Lower leg skin (tissue), 4 donors: ENCODE measurements at regions not wholly inside any gene's neighbourhood (a gene's known extent, or its start where the extent isn't known, plus 50 kb on each side); places are given as distances from the start of the nearest gene placed in this dataset.

ENCODE experiments used
- DNase-seq, 2 donors: peaks; one replicate each; pipeline ENCODE4 v3.0.0-alpha.2; 2019; ENCODE audit warnings: low spot score in 2 of 2
- H3K4me3 ChIP-seq: fragments of 200-600 bp; sonication (generic); 2 replicates; pipeline ENCODE4 v1.5.1; 2017; ENCODE audit warnings: mild to moderate bottlenecking, low read depth; ENCODE audit not compliant: poor library complexity, severe bottlenecking
- POLR2A ChIP-seq, 2 donors: fragments of 450-650 bp; IDR thresholded peaks; one replicate each; pipeline ENCODE4 v1.6.1; 2016 to 2017; ENCODE audit warnings: antibody characterized with exemption in 2 of 2, mild to moderate bottlenecking in 1 of 2, moderate library complexity in 1 of 2
- WGBS, 2 donors: methylation state at CpG; one replicate each; pipeline ENCODE4 v1.1.5; 2018; 5-methylcytosine and 5-hydroxymethylcytosine counted together
- intact Hi-C: fragments of 100-400 bp; cut with DNase I; formaldehyde crosslinking; loops from one replicate; pipeline ENCODE4 v1.15.0; 2023; ENCODE audit warnings: low total_unique reads
- TF ChIP-seq, protein P1 (sequence below), 3 donors: fragments of 450-650 bp; IDR thresholded peaks; one replicate each; pipeline ENCODE4 v1.5.1; 2016; ENCODE audit warnings: antibody characterized with exemption in 3 of 3, mild to moderate bottlenecking in 3 of 3, moderate library complexity in 2 of 3

- no peak for DNase-seq
- H3K4me3 ChIP-seq: no peak overlapping the region
- intact Hi-C loops: no loop called here
- WGBS, 2 donors: 72 to 78% methylated on average over 2 of the region's 2 CpGs
- TF ChIP-seq, protein P1, sequence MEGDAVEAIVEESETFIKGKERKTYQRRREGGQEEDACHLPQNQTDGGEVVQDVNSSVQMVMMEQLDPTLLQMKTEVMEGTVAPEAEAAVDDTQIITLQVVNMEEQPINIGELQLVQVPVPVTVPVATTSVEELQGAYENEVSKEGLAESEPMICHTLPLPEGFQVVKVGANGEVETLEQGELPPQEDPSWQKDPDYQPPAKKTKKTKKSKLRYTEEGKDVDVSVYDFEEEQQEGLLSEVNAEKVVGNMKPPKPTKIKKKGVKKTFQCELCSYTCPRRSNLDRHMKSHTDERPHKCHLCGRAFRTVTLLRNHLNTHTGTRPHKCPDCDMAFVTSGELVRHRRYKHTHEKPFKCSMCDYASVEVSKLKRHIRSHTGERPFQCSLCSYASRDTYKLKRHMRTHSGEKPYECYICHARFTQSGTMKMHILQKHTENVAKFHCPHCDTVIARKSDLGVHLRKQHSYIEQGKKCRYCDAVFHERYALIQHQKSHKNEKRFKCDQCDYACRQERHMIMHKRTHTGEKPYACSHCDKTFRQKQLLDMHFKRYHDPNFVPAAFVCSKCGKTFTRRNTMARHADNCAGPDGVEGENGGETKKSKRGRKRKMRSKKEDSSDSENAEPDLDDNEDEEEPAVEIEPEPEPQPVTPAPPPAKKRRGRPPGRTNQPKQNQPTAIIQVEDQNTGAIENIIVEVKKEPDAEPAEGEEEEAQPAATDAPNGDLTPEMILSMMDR (IDR thresholded peaks at IDR 0.05): no peak
- TF ChIP-seq POLR2A (IDR thresholded peaks at IDR 0.05): no peak
These were observed 133.7 kb upstream of the RASSF8 start for GRCh38 chr12:25824734-25825133.

DNA sequence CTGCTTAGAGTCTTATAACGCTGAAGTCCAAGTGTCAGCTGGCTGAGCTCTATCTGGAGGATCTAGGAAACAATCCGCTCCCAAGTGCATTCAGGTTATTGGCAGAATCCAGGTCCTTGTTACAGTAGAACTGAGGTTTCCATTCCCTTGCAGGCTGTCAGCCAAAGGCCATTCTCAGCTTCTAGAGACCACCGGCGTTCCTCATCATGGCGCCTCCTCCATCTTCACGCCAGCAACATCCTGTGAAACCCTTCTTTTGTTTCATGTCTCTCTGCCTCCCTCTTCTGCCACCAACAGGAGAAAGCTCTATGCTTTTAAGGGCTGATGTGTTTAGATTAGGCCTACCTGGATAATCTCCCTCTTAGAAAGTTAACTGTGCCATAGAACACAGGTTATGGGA, 133.0 kb upstream of the RASSF8 start:
- no peak for DNase-seq
- H3K4me3 ChIP-seq: no peak overlapping the region
- 88 to 90% methylated on average over 6 of the region's 6 CpGs for WGBS, 2 donors
- intact Hi-C loops: no loop called here
- TF ChIP-seq, protein P1 (IDR thresholded peaks at IDR 0.05): no peak
- no peak for TF ChIP-seq POLR2A (IDR thresholded peaks at IDR 0.05)

DNA sequence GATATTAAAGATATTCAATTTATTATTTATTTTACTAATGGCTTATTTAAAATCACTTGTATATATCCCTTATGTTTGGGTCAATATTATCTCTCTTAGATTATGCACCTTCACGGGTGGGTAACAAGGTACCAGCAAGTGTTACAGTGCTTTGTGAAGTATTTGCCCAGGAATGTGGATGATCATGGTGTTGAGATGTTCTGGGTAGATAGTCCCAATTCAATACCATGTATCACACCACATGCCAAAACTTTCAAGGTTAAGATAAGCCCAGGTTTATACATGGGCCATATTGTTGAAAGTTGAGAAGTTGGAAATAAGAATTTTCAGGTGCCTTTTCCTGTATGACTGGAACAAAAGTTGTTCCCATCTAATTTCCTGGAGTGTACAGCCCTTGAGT, 131.3 kb upstream of the RASSF8 start:
- H3K4me3 ChIP-seq: no peak overlapping the region
- no peak for DNase-seq
- TF ChIP-seq, protein P1 (IDR thresholded peaks at IDR 0.05): no peak
- TF ChIP-seq POLR2A (IDR thresholded peaks at IDR 0.05): no peak
- WGBS, 2 donors: 93 to 96% methylated on average over 1 of the region's 1 CpG
- intact Hi-C loops: no loop called here

DNA sequence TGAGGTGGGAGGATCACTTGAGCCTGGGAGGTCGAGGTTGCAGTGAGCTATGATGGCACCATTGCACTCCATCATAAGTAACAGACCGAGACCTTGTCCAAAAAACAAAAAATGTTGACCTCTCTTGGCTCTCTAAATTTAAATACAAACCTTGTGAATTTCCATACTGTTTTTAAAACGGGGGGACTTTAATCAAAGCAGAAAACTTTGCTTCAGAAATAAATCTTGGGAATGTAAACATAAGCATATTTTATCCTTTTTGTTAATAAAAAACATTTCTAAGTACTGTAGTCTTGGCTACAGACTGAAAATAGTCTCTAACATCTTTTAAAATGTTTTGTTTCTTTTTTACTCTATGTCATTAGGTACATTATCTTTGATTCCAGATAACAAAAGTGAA, 130.7 kb upstream of the RASSF8 start:
- H3K4me3 ChIP-seq: no peak overlapping the region
- WGBS, 2 donors: 76 to 77% methylated on average over 3 of the region's 3 CpGs
- intact Hi-C loops: no loop called here
- no peak for DNase-seq
- no peak for TF ChIP-seq POLR2A (IDR thresholded peaks at IDR 0.05)
- TF ChIP-seq, protein P1 (IDR thresholded peaks at IDR 0.05): no peak

DNA sequence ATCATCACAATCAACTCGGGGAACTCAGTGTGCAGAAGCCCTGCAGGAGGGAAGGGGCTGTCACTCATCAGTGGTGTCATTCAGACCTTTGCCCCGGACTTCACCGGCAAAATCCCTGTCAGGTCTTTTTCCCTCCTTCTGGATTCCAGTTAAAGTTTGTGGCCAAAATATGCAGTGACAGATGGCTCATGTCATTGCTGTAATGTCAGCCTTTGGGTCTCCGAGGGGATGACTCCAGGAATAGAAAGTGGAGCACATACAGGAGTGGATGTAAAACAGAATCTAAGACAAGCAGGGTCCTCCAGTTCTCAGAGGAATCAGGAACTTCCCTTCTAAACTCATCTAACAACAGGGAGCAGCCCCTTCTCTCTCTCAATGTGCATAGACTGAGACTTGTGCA, 130.3 kb upstream of the RASSF8 start:
- no peak overlapping the region for H3K4me3 ChIP-seq
- 74 to 75% methylated on average over 4 of the region's 4 CpGs for WGBS, 2 donors
- DNase-seq: no peak
- TF ChIP-seq POLR2A (IDR thresholded peaks at IDR 0.05): no peak
- TF ChIP-seq, protein P1 (IDR thresholded peaks at IDR 0.05): no peak
- intact Hi-C loops: no loop called here

- no peak for TF ChIP-seq POLR2A (IDR thresholded peaks at IDR 0.05)
- TF ChIP-seq, protein P1 (IDR thresholded peaks at IDR 0.05): no peak
- WGBS, 2 donors: 38 to 44% methylated on average over 3 of the region's 3 CpGs
- DNase-seq: peak in 1 of 2 donors; percentile 23
- no peak overlapping the region for H3K4me3 ChIP-seq
- intact Hi-C loops: no loop called here
These were observed 129.3 kb upstream of the RASSF8 start for GRCh38 chr12:25829192-25829591.
